ENCODE measurements at regions not wholly inside any gene's neighbourhood (a gene's known extent, or its start where the extent isn't known, plus 50 kb on each side); places are given as distances from the start of the nearest gene placed in this dataset.

DNA sequence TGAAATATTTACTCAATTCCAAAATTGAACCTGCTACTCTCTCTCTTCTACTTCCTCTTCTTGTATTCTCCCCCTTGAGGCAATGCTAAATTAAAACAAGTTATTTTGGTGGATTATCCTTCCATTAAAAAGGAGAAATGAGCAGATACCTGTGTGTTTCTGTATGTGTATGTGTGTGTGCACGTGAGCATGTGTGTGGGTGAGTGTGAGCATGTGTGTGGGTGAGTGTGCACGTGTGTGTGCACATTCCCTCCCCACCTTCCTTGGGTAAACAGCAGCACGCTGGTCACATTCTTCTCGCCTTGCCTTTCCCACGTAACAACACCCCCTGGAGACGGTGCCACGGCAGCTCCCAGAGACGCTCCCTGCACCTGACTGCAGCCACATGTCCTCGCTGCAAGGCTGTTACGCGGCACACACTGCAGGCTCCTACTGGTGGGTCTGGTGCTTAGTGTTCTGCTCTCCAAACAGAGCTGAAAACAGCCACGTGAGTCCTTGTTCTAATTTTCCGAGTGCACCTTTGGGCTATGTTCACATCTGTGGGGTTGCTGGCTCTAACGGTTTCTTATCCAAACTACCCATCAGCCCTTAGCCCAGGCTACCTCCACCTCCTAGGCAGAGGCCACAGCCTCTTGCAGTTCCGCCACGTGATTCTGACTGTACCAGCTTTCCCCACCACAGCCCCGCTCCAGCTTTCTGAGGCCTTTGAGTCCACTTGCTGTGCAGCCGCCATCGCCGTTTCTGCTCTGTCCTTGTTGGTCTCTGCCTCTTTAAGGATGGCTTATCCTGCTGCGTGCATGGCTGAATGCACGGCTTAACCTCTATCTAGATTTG lies 123.4 kb downstream of the CTTN start:
- DNase-seq (ENCODE audit: low read depth in 2 of 2): no peak

DNA sequence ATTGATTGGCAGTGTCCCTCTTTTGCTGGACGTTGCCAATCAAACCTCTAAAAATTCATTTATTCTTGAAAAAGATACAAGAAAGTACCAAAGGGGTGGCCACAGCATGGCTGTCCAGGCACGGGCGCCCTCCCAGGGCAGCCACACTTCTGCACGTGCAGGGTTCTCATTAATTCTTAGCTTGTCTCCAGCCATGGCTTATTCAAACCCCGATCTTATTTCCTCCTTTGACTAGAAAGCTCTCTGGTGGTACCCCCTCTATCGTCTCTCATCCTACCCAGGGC lies 123.9 kb downstream of the CTTN start:
- DNase-seq (ENCODE audit: low read depth in 2 of 2): no peak

DNA sequence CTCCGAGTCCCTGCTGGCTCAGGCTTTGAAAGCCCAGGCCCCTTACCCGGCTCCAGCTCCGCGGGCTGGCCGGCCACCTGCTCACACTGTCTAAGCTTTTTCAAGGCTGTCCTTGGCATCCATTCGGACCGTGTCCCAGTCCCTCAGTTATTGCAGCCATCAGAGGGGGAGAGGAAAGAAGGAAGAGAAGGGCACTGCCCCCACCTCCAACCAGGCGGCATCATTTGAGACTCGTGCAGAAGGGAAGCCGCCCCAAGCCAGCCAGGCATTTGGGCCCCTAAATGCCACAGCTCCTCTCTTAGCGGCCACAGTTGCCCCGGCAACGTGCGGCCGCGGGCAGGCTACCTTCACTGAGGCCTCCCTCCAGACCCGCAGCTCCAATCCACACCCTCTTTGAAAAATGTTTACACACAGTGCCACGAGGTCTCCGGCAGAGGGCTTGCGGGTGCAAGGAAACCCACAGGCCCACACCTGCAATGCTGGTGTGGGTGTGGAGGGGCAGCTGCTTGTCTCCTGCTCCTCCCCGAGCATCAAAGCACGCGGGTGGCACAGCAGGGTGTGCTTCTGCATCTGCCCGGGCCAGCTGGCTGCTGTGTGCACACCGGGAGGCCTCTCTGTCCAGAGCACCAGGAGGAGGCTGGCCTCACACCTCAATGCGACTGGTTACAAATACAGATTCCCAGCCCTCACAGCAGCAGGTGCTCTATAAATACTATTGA lies 124.4 kb downstream of the CTTN start:
- DNase-seq (ENCODE audit: low read depth in 2 of 2): no peak

DNA sequence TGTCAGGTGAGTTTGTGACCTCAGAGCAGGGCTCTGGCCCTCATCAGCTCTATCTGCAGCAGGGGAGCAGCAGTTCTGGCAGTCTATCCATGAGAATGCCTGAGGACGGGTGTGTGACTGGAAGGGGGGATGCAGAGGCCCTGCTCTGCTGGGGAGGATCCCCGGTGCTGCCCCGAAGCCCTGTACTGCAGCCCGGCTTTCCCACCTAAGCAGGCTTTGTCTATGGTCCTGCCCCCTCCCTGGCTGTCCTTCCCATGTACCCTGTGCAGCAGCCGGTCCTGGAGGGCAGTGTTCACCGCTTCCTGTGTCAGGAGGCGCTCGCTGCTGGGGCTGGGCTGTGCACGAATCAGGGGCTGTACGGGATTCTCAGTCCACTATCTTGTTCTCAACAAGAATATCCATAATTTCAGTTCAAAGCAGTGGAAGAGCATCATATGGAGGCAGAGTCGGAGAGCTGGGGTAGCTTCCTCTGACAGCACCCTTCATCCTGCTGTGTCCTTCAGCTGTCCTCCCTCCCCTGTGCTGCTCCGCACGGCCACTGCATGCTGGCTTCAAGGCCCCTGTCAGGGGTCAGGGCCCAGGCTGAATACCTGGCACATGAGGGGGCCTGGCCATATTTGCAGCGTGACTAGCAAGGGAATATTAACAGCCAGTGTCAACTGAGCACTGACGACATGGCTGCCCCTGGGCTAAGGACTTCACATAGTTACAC lies 125.2 kb downstream of the CTTN start:
- no peak for DNase-seq (ENCODE audit: low read depth in 2 of 2)

DNA sequence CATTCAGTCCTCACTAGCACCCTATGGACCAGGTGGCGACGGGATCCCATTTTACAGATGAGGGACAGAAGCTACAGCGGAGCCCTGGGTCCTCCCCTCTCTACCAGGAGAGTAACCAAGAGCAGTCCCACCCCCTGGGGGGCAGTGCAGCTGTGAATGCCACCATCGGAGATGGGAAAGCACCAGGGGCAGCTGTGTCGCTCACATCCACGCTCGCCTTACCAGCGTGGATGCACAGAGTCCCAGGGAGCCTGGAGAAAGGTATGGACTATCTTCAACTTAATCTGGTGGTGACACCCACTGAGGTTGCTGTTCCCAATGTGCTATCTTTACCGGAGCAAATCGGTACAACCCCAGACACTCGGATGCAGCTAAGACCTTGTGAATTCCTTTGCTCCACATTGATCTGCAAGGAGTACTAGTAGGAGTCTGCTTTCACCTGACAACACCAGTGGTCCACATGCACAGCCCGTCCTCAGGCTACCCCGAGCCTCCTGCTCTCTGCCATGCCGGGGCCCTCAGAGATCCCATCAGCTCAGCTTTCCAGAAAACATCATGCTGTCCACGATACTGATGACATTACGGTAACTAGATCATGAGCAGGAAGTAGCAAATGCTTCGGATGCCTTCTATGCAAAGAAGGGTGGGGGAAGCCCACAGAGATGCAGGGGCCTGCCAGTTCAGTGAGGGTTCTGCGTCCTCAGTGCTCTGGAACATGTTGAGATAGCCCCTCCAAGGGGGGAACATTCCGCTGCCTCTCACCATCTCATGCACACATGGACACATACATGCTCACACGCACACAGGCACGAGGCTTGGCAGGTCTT lies 126.0 kb downstream of the CTTN start:
- DNase-seq (ENCODE audit: low read depth in 2 of 2): no peak

DNA sequence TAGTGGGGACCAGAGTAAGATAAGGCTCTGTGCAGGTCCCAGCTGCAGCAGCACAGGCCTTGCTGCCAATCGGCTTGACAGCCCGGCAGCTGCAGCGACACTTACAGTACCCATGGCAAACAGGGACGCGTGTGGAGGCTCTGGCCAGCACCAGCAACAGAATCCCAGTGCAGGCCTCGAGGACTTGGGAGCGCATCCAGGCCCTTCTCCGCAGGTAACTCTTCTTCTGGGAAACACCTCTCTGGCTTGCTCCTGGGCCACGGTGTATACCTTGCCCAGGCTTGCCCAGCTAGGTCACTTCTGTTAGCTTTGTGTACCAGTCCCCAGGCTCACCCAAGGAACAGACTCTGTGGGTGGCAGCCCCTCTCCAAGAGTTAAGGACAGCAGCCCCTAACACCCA lies 126.7 kb downstream of the CTTN start:
- DNase-seq (ENCODE audit: low read depth in 2 of 2): no peak

DNA sequence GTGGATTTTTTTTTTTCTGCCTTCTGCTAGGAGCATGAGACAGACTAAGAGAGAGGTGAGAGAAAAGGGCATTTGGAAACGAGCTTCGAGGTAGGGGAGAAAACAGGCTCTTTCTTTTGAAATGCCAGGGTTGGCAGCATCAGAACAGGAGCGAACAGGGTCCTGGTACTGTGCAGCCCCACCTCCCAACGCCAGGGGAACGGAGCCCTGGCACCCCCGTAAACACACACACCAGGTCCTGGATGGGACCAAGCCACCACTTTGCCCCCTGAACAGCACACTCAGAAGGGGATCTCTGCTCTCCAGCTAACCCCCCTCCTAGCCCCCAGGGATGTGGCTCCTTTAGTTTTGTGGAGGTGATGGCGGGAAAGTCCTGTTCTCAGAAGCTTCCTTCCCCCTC lies 127.1 kb downstream of the CTTN start:
- no peak for DNase-seq (ENCODE audit: low read depth in 2 of 2)

DNA sequence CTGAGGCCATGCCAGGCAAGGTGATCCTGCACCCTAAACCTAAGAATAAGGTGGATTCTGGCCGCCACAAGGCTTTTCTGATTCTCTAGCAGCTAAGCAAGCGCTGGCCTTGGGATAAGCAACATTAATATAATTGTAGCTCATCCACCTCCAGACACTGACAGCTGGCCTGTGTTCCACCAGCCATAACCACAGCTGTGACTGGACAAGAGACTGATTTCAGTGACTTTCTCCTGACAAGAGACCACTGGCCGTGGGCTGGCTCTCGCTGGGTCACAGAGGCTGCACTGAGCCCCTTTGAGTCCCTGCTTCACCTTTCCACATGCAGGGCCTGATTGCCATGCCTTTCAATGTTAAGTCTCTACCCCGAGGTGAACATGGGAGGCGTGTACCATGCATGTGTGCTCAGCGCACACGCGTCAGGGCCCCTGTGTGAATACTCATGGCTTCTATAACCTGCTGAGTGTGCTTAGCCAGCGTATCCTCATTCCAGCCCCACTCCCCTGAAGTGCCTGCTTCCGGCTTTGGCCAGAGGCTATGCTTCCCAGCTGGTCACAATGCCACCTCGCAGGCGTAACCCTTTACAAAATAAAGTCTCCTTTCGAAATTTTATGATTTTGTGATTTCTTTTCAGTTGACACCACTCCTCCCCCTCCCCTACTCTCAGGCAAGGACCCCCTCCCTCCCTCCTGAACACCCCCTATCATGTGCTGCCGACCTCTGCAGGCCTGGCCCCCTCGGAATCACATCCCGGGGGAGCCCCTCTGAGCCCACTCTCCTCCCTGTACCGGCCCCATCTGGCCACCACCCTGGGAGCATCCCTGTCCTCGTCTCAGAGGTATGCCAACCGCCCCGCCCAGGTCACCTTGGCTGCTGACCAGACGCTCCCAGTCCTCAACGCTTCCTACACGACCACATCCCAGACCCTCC lies 128.1 kb downstream of the CTTN start:
- DNase-seq (ENCODE audit: low read depth in 2 of 2): no peak

DNA sequence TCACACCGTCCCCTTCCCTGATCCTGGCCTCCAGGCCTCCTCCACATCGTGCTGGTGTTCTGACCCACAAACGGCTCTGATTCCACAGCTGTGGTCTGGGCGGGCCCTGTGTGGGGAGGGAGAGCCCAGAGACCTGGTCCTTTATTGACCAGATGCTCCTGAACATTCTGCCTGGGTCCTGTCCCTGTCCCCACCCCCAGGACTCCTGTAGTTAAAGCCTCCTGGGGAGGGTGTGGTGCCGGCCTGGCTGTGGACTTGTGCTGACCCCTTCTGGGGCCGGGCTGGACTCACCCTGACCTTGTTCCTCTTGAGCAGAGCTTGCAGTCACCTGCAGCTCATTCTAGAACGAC lies 128.7 kb downstream of the CTTN start:
- no peak for DNase-seq (ENCODE audit: low read depth in 2 of 2)

DNA sequence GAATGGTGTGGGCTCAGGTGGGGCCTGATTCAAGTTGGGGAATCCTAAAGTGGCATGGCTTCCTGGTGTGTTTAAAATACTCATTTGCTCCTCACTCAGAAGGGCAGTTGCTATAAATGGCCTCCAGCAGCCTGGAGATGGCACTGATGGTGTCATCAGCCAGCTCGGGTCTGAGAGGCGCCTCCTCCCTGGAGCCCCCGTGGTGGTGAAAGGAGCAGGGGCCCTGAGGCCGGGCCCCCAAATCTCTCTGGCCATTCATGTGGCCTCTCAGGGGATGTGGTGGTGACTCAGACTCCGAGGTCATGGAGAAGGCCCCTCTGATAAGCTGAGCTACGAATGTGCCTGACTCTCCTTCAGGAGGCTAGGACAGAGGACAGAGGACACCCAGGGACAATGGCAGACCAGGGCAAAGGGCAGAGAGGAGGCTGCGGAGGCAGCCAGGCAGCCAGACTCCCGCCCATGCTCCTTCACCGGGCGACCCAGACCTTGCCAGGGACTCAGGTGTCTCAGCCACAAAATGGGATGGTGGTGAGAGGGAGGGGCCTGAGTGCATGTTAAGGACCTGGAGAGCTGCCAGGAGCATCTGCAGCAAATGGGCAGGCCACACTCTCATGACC lies 129.2 kb downstream of the CTTN start:
- DNase-seq (ENCODE audit: low read depth in 2 of 2): no peak

DNA sequence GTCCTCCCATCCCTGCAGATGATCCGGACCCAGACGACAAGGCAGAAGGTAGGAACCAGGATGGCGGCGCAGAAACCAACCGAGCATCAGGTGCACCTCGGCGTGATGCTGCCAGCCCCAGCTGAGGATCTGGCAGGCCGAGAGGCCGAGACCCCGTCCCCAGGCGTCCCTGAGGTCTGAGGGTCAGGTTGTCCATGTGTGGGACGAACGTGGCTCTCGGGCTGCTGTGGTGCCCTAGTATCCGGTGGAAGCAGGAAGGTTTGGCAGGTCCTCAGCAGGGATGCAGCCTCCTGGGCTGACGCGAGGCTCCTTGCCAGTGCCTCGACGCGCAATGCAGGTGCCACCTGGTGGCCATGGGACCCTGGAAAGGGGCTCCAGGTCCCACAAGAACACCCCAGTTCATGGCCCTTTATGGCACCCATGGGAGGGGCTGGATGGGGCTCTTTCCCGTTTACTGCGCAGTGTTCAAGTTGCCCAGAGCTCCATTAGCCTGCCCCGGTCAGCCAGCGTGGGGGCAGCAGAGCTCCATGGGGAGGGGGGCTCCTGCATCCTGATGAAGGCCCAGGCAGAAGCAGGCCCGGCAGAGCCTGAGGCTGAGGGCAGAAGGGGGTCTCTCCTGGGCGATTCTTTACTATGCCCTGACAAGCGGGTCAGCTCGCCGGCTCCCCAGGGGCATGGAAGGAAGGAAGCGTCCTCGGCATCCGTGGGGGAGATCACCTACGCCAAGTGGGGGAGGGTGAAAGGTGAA lies 129.9 kb downstream of the CTTN start:
- no peak for DNase-seq (ENCODE audit: low read depth in 2 of 2)

DNA sequence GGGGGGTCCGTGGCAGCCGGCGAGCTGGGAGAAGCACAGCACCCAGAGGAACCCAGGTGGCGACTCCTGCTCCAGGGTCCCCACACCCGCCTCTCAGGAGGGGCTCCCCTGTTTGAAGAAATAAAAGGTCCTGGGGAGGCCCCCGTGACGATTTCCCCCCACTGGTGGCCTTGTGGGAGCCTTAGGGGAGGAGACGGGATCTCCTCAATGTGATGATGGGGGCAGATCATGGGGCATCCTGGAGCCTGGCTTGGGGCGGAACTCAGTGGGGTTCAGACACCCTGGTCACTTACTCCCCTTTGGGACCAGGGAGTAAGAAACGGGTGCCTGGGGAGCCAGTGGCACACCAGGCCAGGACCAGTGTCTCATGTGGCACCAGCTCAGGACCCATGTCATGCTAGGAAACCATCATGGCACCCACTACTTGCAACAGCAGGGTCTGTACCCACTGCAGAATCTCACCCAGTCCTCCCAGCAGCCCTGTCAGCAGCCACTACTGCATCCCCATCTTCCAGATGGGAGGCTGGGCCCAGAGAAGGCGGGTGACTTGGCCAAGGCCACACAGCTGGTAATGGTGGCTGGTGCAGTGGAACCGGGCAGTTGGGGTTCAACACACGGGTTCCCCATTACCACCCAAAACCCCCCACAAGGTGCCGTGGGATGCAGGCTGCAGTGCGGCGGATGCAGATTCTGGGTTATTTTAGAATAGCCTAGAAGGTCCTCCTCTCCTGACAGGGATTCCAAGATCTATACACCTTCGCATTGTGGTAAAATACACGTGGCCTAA lies 130.7 kb downstream of the CTTN start:
- DNase-seq (ENCODE audit: low read depth in 2 of 2): no peak

DNA sequence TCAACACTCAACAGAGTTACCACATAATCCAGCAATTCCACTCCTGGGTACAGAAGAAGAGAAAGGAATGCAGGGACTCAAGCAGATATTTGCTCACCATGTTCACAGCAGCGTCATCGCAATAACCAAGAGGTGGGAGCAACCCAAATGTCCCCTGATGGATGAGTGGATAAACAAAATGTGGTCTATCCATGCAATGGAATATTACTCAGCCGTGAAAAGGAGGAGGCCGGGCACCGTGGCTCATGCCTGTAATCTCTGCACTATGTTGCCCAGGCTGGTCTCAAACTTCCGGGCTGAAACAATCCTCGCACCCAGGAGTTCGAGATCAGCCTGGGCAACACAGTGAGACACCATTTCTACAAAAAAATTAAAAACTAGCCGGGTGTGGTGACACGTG lies 131.7 kb downstream of the CTTN start:
- no peak for DNase-seq (ENCODE audit: low read depth in 2 of 2)

DNA sequence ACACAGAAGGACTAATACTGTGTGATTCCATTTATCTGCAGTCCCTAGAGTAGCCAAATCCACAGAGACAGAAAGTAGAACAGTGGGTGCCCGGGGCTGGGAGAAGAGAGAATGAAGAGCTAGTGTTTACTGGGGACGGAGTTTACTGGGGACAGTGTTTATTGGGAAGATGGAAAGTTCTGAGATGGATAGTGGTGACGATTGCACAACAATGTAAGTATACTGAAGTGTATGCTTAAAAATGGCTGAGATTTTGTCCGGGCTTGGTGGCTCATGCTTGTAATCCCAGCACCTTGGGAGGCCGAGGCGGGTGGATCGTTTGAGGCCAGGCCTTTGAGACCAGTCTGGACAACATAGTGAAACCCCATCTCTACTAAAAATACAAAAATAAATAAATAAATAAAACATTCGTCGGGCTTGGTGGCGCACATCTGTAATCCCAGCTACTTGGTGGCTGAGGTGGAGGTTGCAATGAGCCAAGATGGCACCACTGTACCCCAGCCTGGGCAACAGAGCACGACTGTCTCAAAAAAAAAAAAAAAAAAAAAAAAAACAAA lies 132.4 kb downstream of the CTTN start:
- no peak for DNase-seq (ENCODE audit: low read depth in 2 of 2)

DNA sequence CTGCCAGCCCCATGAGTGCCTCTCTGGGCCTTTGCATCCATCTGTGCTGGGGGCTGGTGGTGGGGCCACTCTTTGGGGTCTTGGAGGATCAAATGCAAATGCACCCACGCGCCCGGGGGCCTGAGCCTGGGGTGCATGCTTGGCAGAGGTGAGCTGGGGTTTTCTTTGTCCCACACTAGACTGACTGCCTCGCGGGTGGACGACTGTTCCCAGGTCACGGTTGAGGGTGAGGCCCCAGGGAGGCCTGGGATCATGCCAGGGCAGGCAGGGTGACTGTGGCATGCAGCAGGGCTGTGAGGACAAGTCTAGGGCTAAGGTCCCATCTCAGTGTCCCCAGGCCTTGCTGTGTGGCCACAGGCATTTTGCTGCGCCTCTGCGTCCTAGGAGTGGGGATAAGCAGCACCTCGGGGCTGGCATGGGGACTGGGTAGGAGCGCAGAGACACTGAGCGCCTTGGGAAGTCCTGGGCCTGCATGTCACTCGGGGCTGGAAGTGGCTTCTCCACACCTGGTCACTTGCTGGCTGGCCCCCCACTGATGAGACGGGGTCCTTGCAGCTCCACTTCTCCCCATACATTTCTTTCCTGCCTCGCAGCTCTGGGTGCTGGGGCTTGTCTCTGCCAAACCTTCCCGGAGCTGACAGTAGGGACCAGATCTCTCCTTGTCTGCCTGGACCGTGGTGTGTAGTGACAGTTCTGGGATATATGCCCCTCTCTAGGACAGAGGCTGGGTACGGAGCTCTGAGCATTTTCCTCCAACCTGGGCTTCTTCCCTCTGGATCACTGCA lies 133.1 kb downstream of the CTTN start:
- no peak for DNase-seq (ENCODE audit: low read depth in 2 of 2)

DNA sequence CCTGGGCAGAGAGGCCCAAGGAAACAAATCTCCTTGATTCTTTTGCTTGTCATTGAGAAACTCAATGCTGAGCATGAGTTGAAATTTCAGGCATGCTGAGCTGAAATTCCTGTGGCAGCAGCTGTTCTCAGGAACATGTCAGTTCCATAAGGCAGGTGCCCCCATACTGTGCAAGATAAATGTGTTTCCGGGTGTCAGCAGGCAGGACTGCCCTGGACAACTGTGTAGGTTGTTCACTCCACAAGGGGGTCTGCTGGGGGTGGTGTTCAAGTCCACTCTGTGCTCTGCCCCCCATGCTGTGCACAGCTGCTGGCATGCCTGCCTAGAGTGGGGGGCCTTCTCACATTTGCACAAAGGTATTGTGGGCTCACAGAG lies 133.7 kb downstream of the CTTN start:
- DNase-seq (ENCODE audit: low read depth in 2 of 2): no peak

DNA sequence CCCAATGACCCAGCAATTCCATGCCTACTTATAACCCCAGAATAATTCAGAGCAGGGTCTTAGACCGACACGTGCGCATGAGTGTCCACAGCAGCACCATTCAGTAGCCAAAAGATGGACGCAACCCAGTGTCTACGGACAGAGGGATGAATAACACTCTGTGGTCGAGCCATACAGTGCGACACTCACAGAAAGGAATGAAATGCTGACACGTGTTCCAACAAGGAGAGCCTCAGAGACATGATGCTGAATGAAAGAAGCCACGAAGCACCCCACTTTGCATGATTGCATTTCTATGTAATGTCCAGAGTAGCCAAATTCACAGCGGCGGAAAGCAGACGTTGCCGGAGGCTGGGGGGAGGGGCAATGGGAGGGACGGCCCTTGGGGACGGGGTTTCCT lies 134.4 kb downstream of the CTTN start:
- no peak for DNase-seq (ENCODE audit: low read depth in 2 of 2)

Data from stimulated activated CD4-positive, alpha-beta T cell treated with anti-CD3 and anti-CD28 coated beads, Interleukin-15, amount 100 ng/mL, for 48 hours (primary cell).